ENCODE measurements at regions not wholly inside any gene's neighbourhood (a gene's known extent, or its start where the extent isn't known, plus 50 kb on each side); places are given as distances from the start of the nearest gene placed in this dataset.
"Not testable (repeated sequence)": the region's sequence is repeated elsewhere in the genome, so short reads cannot be mapped to it uniquely, and the experiment has no call there.

DNA sequence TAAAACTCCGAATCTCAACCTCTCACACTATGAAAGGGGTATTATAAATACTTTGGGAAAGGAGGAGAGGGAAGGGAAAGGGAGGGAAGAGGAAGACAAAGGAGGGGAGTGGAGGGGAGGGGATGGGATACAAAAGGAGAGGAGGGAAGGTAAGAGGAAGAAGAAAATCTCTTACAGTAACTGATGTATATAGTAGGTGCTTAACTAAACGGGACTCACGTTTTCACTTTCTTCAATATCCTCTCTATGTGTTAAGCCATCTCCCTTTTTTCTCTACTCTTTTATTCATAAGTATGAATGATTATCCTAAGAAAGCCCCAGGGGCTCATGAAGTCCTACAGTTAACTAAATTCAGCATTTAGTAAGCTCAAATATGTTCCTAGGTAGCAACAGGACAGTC is 729.6 kb upstream of the NR2F2 start:
- no peak for DNase-seq

DNA sequence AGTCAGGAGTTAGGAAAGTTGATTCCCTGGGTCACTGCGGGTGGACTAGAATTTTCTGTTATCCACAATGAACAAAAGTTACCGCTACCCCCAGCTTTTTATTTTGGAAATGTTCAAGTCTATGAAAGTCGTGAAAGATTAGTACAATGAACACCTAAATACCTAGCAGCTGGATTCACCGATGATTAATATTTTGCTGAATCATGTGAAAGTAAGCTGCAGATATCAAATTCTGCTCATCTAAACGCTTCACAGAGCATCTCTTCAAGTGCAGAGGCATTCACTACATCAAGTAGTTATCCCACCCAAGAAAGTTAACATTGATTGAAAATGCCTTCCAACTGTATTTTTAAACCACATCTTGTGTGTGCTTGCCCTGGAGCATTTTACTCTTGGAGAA is 729.0 kb upstream of the NR2F2 start:
- no peak for DNase-seq

DNA sequence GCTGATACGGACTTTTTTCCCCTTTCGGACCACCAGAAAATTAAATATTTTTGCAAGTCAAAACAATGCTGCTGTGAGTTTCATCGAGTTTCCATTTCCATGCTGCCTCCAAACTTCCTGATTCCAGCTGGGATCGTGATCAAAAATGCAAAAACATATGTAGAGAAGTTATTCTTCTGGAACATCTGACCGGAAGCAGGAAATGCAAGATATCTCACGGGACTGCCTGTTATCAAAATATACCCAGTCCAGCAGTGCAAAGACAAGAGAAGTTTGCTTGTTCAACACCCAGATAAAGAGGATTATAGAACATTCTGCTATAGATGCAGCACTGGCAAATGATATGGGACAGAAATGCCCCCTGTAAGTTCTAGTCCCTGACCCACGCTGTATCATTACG is 726.7 kb upstream of the NR2F2 start:
- no peak for DNase-seq

DNA sequence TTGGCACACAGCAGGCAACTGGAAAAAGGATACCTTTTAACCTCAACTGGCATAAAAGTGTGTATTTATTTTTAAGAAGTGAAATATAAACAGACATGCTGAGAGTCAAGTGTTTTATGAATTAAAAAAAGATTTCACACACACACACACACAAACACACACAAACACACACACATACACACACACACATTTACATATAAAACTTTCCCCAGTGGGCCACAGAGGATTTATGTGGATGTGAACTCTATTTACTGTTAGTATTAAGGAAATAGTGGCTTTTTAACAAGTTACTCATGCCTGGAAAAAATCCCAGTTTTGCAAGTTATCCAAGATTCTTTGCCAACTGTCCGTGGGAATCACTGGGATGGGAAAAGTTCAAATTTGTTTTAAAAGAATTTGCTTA is 725.9 kb upstream of the NR2F2 start:
- no peak for DNase-seq

DNA sequence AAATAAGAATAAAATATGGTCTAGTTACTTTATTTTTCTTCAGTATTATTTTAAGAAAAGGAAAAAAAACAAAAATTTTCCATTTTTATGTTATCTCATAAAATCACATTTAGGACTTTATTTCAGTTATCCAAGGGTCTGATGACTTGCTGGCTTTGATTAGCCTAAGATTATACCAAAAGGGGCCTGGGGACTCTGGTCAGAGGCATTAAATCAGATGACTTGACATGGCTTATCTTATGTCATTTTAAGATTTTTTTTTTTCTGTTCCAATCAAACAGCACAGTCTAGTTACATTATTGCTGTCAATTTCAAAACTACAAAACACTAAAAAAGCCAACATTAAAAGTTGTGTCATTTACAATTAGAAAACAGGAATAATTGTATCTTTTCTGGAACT is 725.4 kb upstream of the NR2F2 start:
- DNase-seq, result no peak

DNA sequence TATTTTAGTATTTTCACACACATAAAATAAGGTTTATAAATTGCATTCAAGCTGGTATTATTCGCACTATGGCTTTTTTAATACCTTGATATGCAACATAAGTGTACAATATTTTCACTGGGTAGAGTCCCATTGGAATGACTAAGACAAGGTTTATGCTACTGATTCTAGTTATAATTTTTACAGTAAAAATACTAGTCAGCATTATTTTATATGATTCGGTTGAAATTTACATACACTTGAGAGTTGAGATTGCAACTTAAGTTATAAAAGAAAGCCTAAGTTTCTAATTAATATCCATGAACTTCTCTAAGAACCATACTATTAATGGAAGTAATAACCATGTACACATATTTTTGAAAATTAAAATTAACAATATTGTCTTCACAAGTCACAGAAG is 723.9 kb upstream of the NR2F2 start:
- no peak for DNase-seq

DNA sequence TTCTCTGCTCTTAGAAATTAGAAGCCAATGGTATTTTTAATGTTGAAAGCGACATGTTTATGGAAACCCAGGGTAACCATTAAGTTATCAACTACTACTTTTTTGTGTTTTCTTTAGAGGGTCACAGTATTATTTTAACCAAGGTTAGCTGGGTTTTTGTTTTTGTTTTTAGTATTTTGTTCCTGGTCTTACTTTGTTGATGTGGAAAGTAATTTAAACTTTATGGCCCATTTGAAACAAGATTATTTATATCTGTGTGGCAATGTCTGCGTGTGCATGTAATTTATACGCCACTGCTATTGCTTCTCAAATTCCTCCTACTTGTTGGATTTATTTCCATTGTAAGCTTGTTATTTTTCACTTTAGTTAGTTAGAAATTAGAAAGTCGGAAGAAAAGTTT is 722.1 kb upstream of the NR2F2 start:
- no peak for DNase-seq

DNA sequence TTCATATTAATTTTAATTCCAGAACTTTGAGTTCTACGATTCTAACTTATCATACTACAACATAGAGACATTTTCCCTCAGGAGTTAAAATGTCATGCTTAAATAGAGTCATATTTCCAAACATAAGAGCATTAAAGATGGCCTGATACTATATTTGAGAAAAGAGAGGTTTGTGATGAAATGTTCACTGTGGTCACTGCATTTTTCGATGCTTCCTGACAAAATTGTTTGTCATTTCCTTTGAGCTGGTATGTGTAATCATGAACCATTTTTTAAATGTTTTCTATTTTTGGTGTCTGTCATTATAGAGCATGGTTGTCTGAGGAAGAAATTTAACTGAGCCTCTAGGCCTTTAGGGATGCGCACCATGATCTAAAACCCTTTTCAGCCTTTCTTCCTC is 721.4 kb upstream of the NR2F2 start:
- no peak for DNase-seq

DNA sequence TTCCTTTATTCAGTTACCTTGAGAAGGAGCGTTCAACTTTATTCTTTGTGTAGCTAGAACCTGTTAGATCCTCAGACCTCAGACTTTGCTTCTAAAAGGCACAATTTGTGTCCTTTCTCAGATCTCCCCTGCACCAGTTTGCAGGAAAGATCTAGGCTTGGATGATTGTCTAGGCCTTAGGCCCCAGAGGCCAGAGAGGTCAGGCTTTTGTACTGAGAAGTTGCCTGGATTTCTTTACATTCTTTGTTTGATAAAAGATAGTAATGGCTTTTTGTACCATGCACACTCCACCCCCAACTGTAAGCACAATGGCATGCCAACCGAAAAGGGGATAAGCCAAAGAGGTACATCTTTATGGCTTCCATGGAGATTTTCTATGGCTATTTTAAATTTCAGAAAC is 719.6 kb upstream of the NR2F2 start:
- no peak for DNase-seq

DNA sequence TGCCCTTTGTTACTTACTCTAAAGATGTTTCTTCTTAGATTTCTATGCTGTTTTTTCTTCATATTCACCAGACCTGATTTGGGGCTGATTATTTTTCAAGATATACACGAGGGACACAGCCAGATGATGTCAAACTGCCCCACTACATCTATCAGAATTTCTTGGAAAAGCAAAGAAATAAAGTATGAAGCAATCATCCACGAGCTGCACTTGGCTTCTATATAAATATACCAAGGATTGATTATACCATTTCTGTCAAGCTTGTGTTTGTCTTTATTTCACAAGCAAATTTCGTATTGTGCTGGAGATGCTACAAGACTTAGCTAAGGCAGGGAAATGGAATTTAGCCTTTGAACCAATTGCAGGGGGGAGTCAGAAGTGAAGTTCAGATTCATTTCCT is 715.1 kb upstream of the NR2F2 start:
- DNase-seq, result no peak

DNA sequence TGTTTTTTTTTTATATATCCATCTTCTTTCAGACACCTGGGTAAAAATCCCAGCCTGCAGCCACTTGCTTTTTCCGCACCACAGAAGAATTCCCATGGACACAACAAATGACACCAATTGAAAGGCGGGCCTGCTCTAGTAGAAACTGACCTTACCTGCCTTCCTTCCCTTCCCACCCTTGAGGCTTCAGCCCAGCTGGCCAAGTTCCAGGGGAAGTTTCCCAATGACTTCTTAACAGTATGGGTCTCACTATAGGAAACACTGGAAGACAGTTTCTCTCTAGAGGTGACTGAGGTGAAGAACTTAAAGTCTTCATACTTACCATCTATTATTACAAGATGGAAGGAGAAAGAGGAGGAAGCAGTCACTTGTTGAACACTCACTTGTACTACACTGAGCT is 714.2 kb upstream of the NR2F2 start:
- DNase-seq, result no peak

DNA sequence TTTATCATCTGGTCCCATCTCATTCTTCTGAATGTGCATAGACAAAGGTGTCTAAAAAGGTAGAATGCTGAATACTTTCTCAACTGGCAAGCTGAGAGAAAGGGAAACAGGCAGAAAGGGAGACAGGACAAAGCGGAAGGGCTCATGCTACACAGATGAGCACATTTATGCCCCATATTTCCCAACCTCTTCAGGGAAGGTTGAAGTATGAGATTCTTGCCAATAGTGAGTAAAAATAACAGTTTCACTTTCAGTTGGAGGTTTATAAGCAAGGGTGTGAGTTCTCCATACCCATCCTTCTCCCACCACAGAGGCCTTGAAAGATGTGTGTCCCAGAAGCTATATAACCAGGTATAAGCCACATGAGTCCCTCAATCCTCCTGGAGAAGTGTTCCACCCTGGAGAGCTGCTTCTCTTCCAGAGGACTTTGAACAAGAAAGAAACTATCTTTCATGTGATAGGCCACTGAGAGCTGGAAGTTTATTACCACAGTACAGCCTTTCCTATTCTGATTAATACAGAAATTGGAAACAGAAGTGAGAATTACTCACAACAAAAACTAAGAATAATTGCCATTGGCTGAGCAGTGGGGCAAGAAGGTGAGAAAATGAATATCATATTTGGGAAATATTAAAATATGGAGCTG is 709.4 kb upstream of the NR2F2 start:
- DNase-seq, result no peak

DNA sequence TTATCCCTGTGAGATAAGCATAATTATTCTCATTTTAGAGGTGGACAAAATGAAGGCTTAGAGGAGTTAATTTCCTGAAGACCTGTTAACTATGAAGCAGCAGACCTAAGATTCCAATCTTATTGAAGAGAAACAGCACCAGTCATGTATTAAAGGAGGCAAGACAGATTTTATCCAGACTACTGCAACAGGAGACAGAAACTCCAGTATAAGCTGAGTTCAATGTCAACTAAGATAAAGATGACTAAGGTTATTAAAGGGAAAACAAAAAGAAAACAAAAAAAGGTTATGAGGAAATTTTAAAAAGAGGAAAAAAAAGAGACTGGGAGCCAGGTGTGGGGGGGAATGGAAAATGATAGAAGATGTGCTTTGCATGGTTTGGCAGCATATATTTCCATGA is 707.7 kb upstream of the NR2F2 start:
- DNase-seq, result no peak

DNA sequence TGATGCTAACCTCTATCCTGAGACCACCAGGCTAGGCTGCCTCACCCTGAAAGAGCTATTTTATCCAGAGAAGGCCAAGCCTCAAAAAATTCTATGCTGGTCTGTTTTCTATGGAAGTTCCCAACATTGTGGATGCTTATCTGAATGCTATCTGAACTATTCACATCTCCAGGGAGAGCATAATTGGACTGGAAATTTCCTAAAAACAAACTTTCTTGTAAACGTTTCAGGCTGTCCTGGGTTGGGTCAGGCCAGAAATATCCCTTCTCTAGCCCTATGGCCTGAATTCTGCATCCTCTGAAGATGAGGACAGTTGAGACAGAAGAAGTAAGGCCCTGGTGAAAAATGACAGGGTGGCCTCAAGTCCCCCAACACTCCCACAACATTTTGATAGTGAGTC is 706.4 kb upstream of the NR2F2 start:
- no peak for DNase-seq

DNA sequence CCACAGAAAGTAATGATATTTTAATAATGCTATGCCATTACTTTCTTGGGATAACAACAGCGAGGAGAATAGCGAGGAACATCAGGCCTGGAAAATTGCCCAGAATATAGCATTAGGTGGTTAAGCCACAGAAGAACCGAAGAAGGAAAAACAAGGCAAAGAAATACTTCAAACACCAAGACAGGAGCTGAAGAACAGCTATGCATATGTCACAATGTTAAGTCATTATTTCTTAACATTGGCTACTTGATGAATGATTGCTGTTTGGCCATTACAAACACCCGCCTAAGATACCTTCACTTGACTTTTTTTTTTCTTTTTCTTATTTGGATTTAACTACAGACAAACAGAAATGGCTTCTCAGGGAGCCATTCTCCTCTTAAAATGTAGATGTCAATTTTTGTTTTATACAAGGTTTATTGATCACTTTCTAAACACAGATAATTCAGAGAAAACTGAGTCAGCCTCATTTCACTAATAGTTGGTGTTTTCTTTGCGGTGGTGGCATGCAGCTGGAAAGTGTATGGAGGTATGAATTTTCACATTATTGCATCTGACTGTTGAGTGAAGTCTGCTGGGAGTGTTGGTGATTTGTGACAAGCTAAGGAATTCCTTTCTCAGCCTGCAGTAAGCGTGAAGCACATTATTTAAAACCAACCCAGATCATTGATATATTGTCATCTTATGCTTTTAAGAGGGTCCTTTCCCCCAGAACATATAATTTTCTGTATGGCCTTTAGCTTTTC is 705.7 kb upstream of the NR2F2 start:
- no peak for DNase-seq

DNA sequence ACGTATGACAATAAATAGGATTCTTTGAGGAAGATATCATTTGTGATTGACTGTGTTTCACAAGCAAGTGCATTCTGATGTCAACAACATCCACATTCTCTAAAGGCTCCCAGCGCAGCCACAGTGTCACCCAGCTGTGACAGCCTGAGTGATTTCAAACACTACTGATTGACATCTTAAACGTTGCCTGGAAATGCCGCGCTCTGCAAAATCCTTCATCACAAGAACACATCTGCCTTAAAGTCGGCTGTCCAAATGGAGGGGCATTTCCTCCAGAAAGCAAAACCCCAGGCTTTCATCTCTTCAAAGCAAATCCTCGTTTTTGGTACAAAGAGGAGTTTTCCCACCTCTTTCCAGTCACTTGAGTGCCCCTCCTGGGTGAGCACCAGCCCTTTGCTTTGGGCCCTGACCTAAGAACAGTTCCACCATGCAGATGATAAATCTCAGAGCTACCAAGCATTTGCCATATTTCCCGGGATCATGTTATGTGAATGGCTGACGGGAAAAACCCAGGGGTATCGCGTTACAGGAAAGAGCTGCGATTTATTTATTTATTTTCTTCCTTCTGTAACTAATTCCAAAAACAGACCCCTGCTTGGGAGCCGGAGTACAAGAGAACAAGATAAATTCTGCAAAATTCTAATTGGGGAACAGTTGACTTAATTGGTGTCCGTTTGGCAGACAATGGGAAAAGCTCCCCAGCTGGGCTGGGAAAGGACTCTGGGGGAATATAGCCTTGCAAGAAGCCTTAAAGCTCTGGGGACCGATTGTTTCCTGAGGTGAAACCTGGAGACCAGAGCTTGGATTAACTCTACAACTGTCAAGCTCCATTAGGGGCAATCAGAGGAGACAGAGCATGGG is 703.8 kb upstream of the NR2F2 start:
- DNase-seq, result no peak

DNA sequence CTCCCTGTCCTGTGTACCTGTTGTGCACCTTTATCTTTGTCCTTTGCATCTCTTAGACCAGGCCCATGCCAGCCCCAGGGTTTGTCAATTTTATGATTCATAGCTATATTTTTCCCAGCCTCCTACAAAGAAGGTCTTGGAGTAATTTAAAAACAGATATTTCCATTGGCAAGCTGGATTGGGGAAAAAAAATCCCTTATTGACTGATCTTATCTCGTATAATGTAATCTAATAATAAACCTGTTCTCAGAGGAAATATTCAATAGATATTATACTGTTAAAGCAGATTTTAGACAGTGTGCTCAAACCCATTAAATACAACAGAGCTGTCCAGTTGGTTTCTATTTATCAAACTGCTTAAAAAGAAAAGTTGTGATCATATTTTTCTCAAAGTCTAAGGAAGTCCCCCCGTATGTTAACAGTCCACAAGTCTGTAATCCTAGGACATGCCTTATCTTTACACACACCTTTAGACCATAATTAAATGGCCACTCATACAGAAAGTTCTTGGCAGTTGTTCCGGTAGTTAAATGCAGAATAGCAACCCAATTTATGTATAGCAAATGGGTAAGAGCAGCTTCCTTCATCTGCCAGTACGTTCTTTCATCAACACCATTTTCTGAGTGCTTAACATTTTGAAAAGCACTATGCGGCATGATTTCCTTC is 700.9 kb upstream of the NR2F2 start:
- DNase-seq, result no peak

DNA sequence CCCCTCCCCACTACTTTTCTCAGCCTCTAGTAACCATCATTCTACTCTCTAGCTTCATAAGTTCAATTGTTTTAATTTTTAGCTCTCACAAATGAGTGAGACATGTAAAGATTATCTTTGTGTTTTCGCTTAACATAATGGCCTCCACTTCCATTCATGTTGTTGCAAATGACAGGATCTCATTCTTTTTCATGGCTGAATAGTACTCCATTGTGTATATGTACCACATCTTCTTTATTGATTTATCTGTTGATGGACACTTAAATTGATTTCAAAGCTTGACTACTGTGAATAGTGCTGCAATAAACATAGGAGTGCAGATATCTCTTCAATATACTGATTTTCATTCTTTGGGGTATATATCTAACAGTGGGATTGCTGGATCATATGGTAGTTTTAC is 699.8 kb upstream of the NR2F2 start:
- DNase-seq, result no peak

DNA sequence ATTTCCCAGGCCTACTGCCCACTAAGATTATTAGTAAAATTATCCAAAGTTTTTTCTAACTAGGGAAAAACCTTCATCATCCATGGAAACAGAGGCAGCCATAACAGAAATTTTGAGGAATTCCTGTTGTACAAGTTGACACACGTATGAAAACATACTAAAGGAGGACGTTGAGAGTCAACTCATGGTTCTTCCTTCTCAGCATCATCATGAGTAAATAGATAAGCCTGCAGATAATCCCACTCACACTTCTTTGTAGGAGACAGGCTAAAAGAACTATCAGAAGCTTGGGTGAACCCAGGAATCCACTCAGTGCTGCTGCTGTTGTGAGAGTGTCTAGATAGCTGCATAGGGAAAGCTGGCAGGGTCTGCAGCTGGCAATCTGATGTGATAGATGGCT is 694.8 kb upstream of the NR2F2 start:
- no peak for DNase-seq

DNA sequence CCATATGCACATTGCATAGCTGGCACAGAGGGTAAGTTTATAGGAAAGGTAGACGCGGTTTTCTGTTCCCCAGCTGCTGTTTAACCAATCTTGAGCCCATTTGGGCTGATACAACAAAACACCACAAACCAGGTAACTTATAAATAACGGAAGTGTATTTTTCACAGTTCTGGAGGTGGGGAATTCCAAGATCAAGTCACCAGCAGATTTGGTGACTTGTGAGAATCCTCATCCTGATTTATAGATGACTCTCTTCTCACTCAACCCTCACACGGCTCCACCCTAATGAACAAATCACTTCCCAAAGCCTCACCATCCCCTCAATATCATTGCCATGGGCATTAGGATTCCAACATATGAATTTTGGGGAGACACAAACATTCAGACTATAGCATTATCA is 694.4 kb upstream of the NR2F2 start:
- DNase-seq, result no peak

DNA sequence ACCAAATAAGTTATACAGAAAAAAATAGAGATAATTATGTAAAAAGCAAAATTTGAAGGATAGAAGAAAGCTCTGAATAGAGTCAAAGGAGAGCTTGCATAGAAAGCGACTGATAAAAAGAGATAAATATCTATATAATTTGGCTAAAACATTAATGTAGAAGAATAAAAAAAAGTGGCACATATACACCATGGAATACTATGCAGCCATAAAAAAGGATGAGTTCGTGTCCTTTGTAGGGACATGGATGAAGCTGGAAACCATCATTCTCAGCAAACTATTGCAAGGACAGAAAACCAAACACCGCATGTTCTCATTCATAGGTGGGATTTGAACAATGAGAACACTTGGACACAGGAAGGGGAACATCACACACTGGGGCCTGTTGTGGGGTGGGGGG is 693.3 kb upstream of the NR2F2 start:
- DNase-seq, result not testable (repeated sequence)

DNA sequence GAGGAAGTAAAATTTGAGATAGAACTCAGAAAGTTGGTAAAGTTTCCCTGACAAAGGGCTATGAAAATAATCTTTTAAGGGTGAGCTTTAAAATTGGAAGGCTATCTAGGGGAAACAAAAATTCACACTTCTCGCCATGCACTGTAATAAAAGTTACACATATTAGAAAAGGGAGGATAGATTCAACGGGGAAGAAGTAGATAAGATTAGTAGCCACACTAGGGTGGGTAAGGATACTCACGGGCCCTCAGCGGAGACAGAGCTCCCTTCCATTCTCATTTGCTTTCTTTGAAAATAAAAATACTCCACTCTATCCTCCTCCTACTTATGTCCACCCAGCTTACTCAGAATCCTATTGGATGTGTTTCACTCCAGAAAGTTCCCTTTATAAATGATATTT is 691.3 kb upstream of the NR2F2 start:
- DNase-seq, result no peak

DNA sequence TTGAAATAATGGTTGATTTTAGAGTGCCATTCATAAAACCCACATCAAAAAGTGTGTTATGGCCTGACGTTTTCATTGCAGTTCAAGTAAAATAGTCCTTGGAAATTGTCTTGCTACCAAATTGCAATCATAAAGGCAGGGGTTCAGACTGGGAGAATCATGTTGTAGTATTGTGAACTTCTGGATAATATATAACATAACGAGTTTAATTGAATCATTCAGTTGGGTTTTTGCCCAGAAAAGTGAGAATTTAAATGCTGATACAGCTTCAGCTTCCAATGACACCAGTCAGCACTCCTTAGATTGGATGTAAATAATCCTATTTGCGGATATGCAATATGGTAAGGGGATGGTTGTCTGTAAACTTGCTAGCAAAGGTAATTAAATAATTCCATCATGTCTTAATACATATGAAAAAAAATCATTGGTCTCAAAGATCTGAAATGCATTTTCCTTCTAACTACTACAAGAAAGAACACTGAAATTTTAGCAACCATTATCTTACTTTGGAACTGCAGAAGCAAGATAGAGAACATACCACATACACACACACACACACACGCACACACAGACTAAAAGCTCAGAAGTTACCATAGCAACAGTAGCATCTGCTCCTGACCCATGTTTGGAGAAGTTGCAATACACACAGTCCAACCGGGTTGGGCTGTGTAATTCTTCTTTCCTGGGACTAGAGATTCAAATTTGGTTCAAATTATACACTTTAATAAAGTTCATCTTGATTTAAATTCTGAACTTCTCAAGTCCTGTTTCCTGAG is 686.2 kb upstream of the NR2F2 start:
- DNase-seq, result no peak

Data from GF-D8 (cell line).